ENCODE measurements at regions not wholly inside any gene's neighbourhood (a gene's known extent, or its start where the extent isn't known, plus 50 kb on each side); places are given as distances from the start of the nearest gene placed in this dataset.

DNA sequence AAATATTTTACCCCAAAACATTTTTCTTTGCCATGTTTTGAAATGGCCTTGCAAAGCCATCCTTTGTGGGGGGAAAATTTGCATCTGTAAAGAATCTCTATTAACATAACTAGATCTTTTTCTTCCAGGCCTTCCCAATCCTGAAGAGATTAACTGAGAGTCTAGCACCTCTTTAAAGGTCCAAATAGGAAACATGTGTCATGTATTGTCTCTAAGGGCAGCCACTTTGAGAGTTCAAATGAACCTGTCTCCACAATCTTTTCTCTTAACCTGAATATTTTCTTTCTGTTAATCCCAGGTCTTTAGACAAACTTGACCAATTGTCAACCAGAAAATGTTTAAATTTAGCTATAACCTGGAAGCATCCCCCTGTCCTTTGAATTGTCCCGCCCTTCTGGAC, 236.6 kb upstream of the PROK2 start:
- Histone ChIP-seq H3K36me3 (no peaks in the 10 kb centered on the region), H3K27me3 (no peaks in the 10 kb centered on the region), H3K4me1 (peaks cover 7 to 10% (median 7%) of the 10 kb centered on the region in 4 donors), H3K4me3 (no peak overlapping the region), H3K27ac (replicated peaks in 1 of 4) (no peak overlapping the region), H3K9me3 (no peaks in the 10 kb centered on the region)
- WGBS: 100% methylated on average over 1 of the region's 1 CpG
- no peak for DNase-seq (ENCODE audit: extremely low spot score)
- intact Hi-C loops (cut with DNase I): no loop called here
- TF ChIP-seq, protein P1, sequence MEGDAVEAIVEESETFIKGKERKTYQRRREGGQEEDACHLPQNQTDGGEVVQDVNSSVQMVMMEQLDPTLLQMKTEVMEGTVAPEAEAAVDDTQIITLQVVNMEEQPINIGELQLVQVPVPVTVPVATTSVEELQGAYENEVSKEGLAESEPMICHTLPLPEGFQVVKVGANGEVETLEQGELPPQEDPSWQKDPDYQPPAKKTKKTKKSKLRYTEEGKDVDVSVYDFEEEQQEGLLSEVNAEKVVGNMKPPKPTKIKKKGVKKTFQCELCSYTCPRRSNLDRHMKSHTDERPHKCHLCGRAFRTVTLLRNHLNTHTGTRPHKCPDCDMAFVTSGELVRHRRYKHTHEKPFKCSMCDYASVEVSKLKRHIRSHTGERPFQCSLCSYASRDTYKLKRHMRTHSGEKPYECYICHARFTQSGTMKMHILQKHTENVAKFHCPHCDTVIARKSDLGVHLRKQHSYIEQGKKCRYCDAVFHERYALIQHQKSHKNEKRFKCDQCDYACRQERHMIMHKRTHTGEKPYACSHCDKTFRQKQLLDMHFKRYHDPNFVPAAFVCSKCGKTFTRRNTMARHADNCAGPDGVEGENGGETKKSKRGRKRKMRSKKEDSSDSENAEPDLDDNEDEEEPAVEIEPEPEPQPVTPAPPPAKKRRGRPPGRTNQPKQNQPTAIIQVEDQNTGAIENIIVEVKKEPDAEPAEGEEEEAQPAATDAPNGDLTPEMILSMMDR (IDR thresholded peaks at IDR 0.05): no peak
- no peak for TF ChIP-seq EP300 (IDR thresholded peaks at IDR 0.05)
- no peak for TF ChIP-seq POLR2AphosphoS5 (IDR thresholded peaks at IDR 0.05)
- no peak for TF ChIP-seq POLR2A (IDR thresholded peaks at IDR 0.05; ENCODE audit: low read depth)

DNA sequence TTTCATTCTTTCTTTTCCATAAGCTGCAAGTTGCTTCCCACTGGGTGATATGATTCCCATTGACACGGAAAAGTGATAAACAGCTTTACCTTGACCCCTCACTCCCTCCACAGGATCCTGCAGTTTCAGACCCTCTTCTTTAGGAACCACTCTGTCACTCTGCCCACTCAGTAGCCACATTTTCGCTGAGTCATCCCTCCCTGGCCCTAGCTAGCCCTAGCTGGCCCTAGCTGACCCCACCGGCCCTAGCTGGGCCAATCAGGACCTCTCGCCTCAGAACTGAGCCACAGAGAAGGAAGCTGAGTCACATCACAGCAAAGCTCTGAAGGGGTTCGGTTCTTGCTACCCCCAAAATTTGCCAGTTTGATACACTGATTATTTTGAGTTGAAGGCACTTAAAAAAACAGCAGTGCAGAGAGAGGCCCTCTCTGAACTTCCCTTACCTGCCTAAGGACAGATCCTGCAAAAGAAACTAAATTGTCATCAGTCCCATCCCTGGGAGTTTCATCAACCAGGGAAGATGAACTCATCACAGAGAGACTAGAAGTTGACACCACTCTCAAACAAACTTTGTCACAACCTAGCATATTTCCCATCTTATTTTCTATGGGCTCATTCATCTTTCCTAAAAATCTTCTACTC, 233.5 kb upstream of the PROK2 start:
- H3K36me3 ChIP-seq: no peaks in the 10 kb centered on the region
- 73% methylated on average over 5 of the region's 5 CpGs for WGBS
- no peaks in the 10 kb centered on the region for H3K27me3 ChIP-seq

DNA sequence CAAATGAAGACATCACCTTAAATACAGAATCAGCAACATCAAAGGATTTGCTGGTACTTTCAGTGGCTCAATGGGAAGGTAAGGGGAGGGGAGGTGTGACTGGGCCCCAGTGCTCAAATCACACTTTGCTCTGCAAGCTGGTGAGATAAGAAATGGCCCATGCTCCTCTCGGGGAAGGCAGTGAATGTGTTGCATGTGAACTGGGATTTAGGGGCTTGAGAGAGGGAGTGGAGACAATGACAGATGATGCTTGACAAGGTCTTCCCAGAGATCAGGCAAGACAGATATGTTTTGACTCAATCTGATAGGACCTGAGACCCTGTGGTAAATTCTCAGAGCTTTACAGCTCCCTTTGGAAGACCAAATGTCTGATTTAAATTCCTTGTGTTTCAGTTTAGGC, 233.0 kb upstream of the PROK2 start:
- no peak overlapping the region for H3K27ac ChIP-seq (replicated peaks in 1 of 4)
- peaks cover 7 to 10% (median 7%) of the 10 kb centered on the region in 4 donors for H3K4me1 ChIP-seq
- TF ChIP-seq POLR2AphosphoS5 (IDR thresholded peaks at IDR 0.05): no peak
- TF ChIP-seq, protein P1 (IDR thresholded peaks at IDR 0.05): no peak
- no peak for TF ChIP-seq EP300 (IDR thresholded peaks at IDR 0.05)
- TF ChIP-seq POLR2A (IDR thresholded peaks at IDR 0.05; ENCODE audit: low read depth): no peak
- WGBS: 90% methylated on average over 1 of the region's 1 CpG
- no peak for DNase-seq (ENCODE audit: extremely low spot score)
- H3K4me3 ChIP-seq: no peak overlapping the region
- intact Hi-C loops (cut with DNase I): no loop called here
- H3K27me3 ChIP-seq: no peaks in the 10 kb centered on the region
- H3K9me3 ChIP-seq: no peaks in the 10 kb centered on the region
- no peaks in the 10 kb centered on the region for H3K36me3 ChIP-seq

More for the DNA sequence above, 233.5 kb upstream of the PROK2 start:
- intact Hi-C loops (cut with DNase I): no loop called here
- Histone ChIP-seq H3K27ac (replicated peaks in 1 of 4) (no peak overlapping the region), H3K9me3 (no peaks in the 10 kb centered on the region), H3K4me1 (peaks cover 7 to 10% (median 7%) of the 10 kb centered on the region in 4 donors), H3K4me3 (no peak overlapping the region)
- TF ChIP-seq, protein P1 (IDR thresholded peaks at IDR 0.05): no peak
- TF ChIP-seq POLR2AphosphoS5 (IDR thresholded peaks at IDR 0.05) (no peak), POLR2A (IDR thresholded peaks at IDR 0.05; ENCODE audit: low read depth) (no peak), EP300 (IDR thresholded peaks at IDR 0.05) (no peak)
- DNase-seq (ENCODE audit: extremely low spot score): no peak

DNA sequence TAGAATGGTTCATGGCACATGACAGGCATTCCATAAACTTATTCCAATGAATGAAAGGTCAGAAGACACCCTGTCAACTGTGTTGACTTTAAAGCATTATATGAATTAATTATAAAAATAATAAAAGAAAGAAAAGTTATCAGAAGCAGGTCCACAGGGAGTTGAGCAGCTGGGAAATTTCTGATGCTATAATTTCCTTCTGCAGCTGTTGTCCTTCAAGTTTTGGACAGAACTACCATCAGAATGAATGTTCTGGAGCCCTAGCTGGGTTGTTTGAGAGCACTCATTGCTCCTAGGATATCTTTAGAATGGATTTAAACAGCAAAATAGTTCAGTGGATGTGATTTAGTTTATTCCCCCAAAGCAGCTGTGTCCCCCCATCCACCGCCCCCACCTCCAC, 232.4 kb upstream of the PROK2 start:
- Histone ChIP-seq H3K4me1 (peaks cover 7 to 10% (median 7%) of the 10 kb centered on the region in 4 donors), H3K4me3 (no peak overlapping the region), H3K36me3 (no peaks in the 10 kb centered on the region), H3K9me3 (no peaks in the 10 kb centered on the region), H3K27ac (replicated peaks in 1 of 4) (no peak overlapping the region), H3K27me3 (no peaks in the 10 kb centered on the region)
- DNase-seq (ENCODE audit: extremely low spot score): no peak
- intact Hi-C loops (cut with DNase I): no loop called here
- 100% methylated on average over 1 of the region's 1 CpG for whole genome bisulfite sequencing
- TF ChIP-seq POLR2AphosphoS5 (IDR thresholded peaks at IDR 0.05) (no peak), POLR2A (IDR thresholded peaks at IDR 0.05; ENCODE audit: low read depth) (no peak), EP300 (IDR thresholded peaks at IDR 0.05) (no peak)
- TF ChIP-seq, protein P1 (IDR thresholded peaks at IDR 0.05): no peak

DNA sequence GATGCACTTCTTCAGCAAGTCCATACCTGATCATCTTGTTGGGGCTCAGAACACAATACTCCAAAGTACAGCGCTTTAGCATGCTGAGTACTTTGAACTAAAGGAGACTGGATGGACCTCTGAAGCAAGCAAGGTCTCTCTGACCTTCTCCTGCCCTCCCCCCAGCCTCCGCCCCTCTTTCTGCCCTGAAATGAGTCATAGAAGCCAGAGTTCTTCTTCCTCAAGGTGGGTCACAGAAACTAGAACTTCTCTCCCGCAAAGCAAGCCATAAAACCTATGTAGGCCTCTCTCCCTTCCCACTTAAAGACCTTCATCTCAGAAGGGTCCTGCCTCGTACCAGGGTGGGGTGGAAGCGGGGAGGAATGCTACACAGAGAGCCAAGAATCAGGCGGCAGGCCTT, 230.5 kb upstream of the PROK2 start:
- 90% methylated on average over 6 of the region's 6 CpGs for WGBS
- H3K36me3 ChIP-seq: no peaks in the 10 kb centered on the region
- H3K27ac ChIP-seq (replicated peaks in 1 of 4): no peak overlapping the region
- intact Hi-C loops (cut with DNase I): no loop called here
- H3K4me3 ChIP-seq: no peak overlapping the region
- no peaks in the 10 kb centered on the region for H3K27me3 ChIP-seq
- DNase-seq (ENCODE audit: extremely low spot score): no peak
- H3K9me3 ChIP-seq: no peaks in the 10 kb centered on the region
- H3K4me1 ChIP-seq: peaks cover 7 to 10% (median 7%) of the 10 kb centered on the region in 4 donors
- TF ChIP-seq POLR2AphosphoS5 (IDR thresholded peaks at IDR 0.05) (no peak), EP300 (IDR thresholded peaks at IDR 0.05) (no peak), POLR2A (IDR thresholded peaks at IDR 0.05; ENCODE audit: low read depth) (no peak)
- TF ChIP-seq, protein P1 (IDR thresholded peaks at IDR 0.05): no peak

All from esophagus muscularis mucosa (tissue), 4 donors.